H9 (cell line): ENCODE measurements at regions not wholly inside any gene's neighbourhood (a gene's known extent, or its start where the extent isn't known, plus 50 kb on each side); places are given as distances from the start of the nearest gene placed in this dataset.

Source experiments
- DNase-seq: peaks from one replicate; pipeline ENCODE4 v3.0.0-alpha.2; 2017
- H2AFZ ChIP-seq: one replicate; pipeline ENCODE4 v1.6.1; 2013; ENCODE audit warnings: mild to moderate bottlenecking, low read length, control low read depth, moderate library complexity
- H2AK5ac ChIP-seq: 2 replicates; pipeline ENCODE4 v1.6.1; 2013; ENCODE audit warnings: low read length, control low read depth, mixed read lengths; ENCODE audit not compliant: insufficient read length
- H2BK120ac ChIP-seq: one replicate; pipeline ENCODE4 v1.6.1; 2013; ENCODE audit warnings: low read depth, mild to moderate bottlenecking, low read length, control low read depth, inconsistent platforms; ENCODE audit not compliant: poor library complexity, severe bottlenecking
- H2BK12ac ChIP-seq: 2 replicates; pipeline ENCODE4 v1.6.1; 2013; ENCODE audit warnings: low read length, control low read depth, mixed read lengths, low read depth; ENCODE audit not compliant: insufficient read length
- H2BK15ac ChIP-seq: 2 replicates; pipeline ENCODE4 v1.6.1; 2013; ENCODE audit warnings: low read depth, low read length, control low read depth
- H2BK20ac ChIP-seq: one replicate; pipeline ENCODE4 v1.6.1; 2013; ENCODE audit warnings: low read depth, mild to moderate bottlenecking, low read length, control low read depth, inconsistent platforms; ENCODE audit not compliant: poor library complexity, severe bottlenecking
- H2BK5ac ChIP-seq: 2 replicates; pipeline ENCODE4 v1.6.1; 2013; ENCODE audit warnings: low read length, control low read depth, mixed read lengths; ENCODE audit not compliant: insufficient read length
- H3K14ac ChIP-seq: 2 replicates; pipeline ENCODE4 v1.6.1; 2013; ENCODE audit warnings: low read length, control low read depth; ENCODE audit not compliant: insufficient read depth
- H3K18ac ChIP-seq: 2 replicates; pipeline ENCODE4 v1.6.1; 2013; ENCODE audit warnings: low read depth, mild to moderate bottlenecking, mixed read lengths, low read length, control low read depth; ENCODE audit not compliant: insufficient read length
- H3K23ac ChIP-seq: 2 replicates; pipeline ENCODE4 v1.6.1; 2013; ENCODE audit warnings: low read length, control low read depth, mixed read lengths, low read depth; ENCODE audit not compliant: insufficient read length
- H3K23me2 ChIP-seq: 2 replicates; pipeline ENCODE4 v1.6.1; 2013; ENCODE audit warnings: low read depth, mild to moderate bottlenecking, mixed read lengths, low read length, control low read depth; ENCODE audit not compliant: insufficient read length, poor library complexity, severe bottlenecking
- H3K27ac ChIP-seq: 2 replicates; pipeline ENCODE4 v1.5.1; 2013; ENCODE audit warnings: low read length, control low read depth, mixed read lengths, low read depth; ENCODE audit not compliant: insufficient read length
- H3K27me3 ChIP-seq: 2 replicates; pipeline ENCODE4 v1.6.1; 2013; ENCODE audit warnings: low read length, control low read depth, inconsistent platforms; ENCODE audit not compliant: insufficient read depth
- H3K4ac ChIP-seq: 2 replicates; pipeline ENCODE4 v1.6.1; 2013; ENCODE audit warnings: low read depth, mild to moderate bottlenecking, control low read depth, inconsistent platforms, low read length, moderate library complexity
- H3K4me1 ChIP-seq: 2 replicates; pipeline ENCODE4 v1.6.1; 2013; ENCODE audit warnings: low read length, control low read depth, inconsistent platforms; ENCODE audit not compliant: insufficient read depth
- H3K4me2 ChIP-seq: 2 replicates; pipeline ENCODE4 v1.6.1; 2013; ENCODE audit warnings: low read length, control low read depth, mixed read lengths; ENCODE audit not compliant: insufficient read length, insufficient read depth
- H3K56ac ChIP-seq: 2 replicates; pipeline ENCODE4 v1.6.1; 2013; ENCODE audit warnings: low read depth, mild to moderate bottlenecking, mixed read lengths, low read length, control low read depth; ENCODE audit not compliant: insufficient read length
- H3K79me1 ChIP-seq: 2 replicates; pipeline ENCODE4 v1.6.1; 2013; ENCODE audit warnings: low read depth, mild to moderate bottlenecking, moderate library complexity, low read length, control low read depth, inconsistent platforms; ENCODE audit not compliant: insufficient read depth, poor library complexity, severe bottlenecking
- H3K79me2 ChIP-seq: 2 replicates; pipeline ENCODE4 v1.6.1; 2013; ENCODE audit warnings: low read length, control low read depth, inconsistent platforms; ENCODE audit not compliant: insufficient read depth
- H3K9ac ChIP-seq: 2 replicates; pipeline ENCODE4 v1.6.1; 2013; ENCODE audit warnings: low read length, control low read depth, mixed read lengths; ENCODE audit not compliant: insufficient read length; ENCODE audit errors: extremely low read depth
- H3K9me3 ChIP-seq: one replicate; pipeline ENCODE4 v1.6.1; 2013; ENCODE audit warnings: low read depth, low read length, inconsistent platforms; ENCODE audit not compliant: control insufficient read depth
- H3T11ph ChIP-seq: one replicate; pipeline ENCODE4 v1.6.1; 2013; ENCODE audit warnings: mild to moderate bottlenecking, low read length, control low read depth, inconsistent platforms
- H4K20me1 ChIP-seq: one replicate; pipeline ENCODE4 v1.6.1; 2013; ENCODE audit not compliant: control insufficient read depth, insufficient read length, insufficient read depth
- H4K5ac ChIP-seq: 2 replicates; pipeline ENCODE4 v1.6.1; 2013; ENCODE audit warnings: low read depth, mild to moderate bottlenecking, mixed read lengths, low read length, control low read depth; ENCODE audit not compliant: insufficient read length
- H4K8ac ChIP-seq: replicated peaks from 2 replicates; pipeline ENCODE4 v1.6.1; 2013; ENCODE audit warnings: low read length, control low read depth, mixed read lengths, low read depth; ENCODE audit not compliant: insufficient read length
- H4K91ac ChIP-seq: 2 replicates; pipeline ENCODE4 v1.6.1; 2013; ENCODE audit warnings: low read depth, mild to moderate bottlenecking, moderate library complexity, mixed read lengths, low read length, control low read depth; ENCODE audit not compliant: insufficient read length
- H3K27ac Mint-ChIP-seq, 3 experiments: 2 replicates in 2 of 3; 3 replicates in 1 of 3; pipeline ENCODE4 v1.8.0; 2020 to 2021; ENCODE audit warnings: mixed read lengths in 3 of 3, mild to moderate bottlenecking in 1 of 3, moderate library complexity in 1 of 3
- H3K27me3 Mint-ChIP-seq: 2 replicates; pipeline ENCODE4 v1.8.0; 2021; ENCODE audit warnings: low read depth, mild to moderate bottlenecking, moderate library complexity, mixed read lengths
- H3K36me3 Mint-ChIP-seq, 3 experiments: 2 replicates in 2 of 3; 3 replicates in 1 of 3; pipeline ENCODE4 v1.8.0; 2020 to 2021; ENCODE audit warnings: low read depth in 3 of 3, mixed read lengths in 3 of 3; ENCODE audit not compliant: insufficient read depth in 1 of 3
- H3K4me1 Mint-ChIP-seq, 2 experiments: 2 replicates each; pipeline ENCODE4 v1.8.0; 2020; ENCODE audit warnings: mixed read lengths in 2 of 2
- H3K4me3 Mint-ChIP-seq, 2 experiments: 2 replicates in 1 of 2; 3 replicates in 1 of 2; pipeline ENCODE4 v1.8.0; 2020 to 2021; ENCODE audit warnings: mild to moderate bottlenecking in 2 of 2, mixed read lengths in 2 of 2, moderate library complexity in 1 of 2
- H3K9me3 Mint-ChIP-seq, 2 experiments: 2 replicates in 1 of 2; 3 replicates in 1 of 2; pipeline ENCODE4 v1.8.0; 2020; ENCODE audit warnings: mild to moderate bottlenecking in 2 of 2, mixed read lengths in 2 of 2, moderate library complexity in 1 of 2
- CTCF ChIP-seq: fragments of 200-600 bp; sonication (generic); conservative IDR thresholded peaks from 3 replicates; pipeline ENCODE4 v1.8.0; 2021; ENCODE audit warnings: antibody characterized with exemption, mild to moderate bottlenecking
- WGBS: extraction: QIAGEN DNeasy Blood & Tissue Kit; methylation state at CpG from one replicate; pipeline ENCODE4 v1.1.7; 2013; ENCODE audit warnings: missing lambda C conversion rate, low lambda C conversion rate, mixed read lengths; ENCODE audit not compliant: insufficient read length; ENCODE audit errors: extremely low coverage; 5-methylcytosine and 5-hydroxymethylcytosine counted together

- H3K23me2 ChIP-seq: no peaks in the 10 kb centered on the region
- H3K14ac ChIP-seq: no peak overlapping the region
- H2BK5ac ChIP-seq: no peak overlapping the region
- no peak overlapping the region for H2BK120ac ChIP-seq
- H2BK12ac ChIP-seq: no peak overlapping the region
- no peak overlapping the region for H3K23ac ChIP-seq
- H2AFZ ChIP-seq: no peak overlapping the region
- no peak overlapping the region for H2BK15ac ChIP-seq
- no peak overlapping the region for H4K5ac ChIP-seq
- Mint-ChIP-seq H3K36me3 (no peaks in the 10 kb centered on the region; a peak in 1 of 7 replicates), H3K4me1 (peaks cover 0 to 5% of the 10 kb centered on the region in 2 experiments; a peak in 1 of 4 replicates), H3K9me3 (no peaks in the 10 kb centered on the region), H3K27me3 (no peaks in the 10 kb centered on the region), H3K27ac (peak overlapping the region in 1 of 3 experiments; percentile 51; a peak in 1 of 7 replicates), H3K4me3 (no peak overlapping the region)
- no peak overlapping the region for H3T11ph ChIP-seq
- WGBS: no CpG with 5 or more reads among the region's 6 CpGs
- no peaks in the 10 kb centered on the region for H3K27me3 ChIP-seq
- no peak overlapping the region for H4K91ac ChIP-seq
- H3K4me2 ChIP-seq: no peak overlapping the region
- TF ChIP-seq CTCF: no peak
- H2AK5ac ChIP-seq: no peak overlapping the region
- H3K4me1 ChIP-seq: no peaks in the 10 kb centered on the region
- no peak overlapping the region for H3K27ac ChIP-seq
- no peaks in the 10 kb centered on the region for H3K79me2 ChIP-seq
- no peak overlapping the region for H4K8ac ChIP-seq
- no peaks in the 10 kb centered on the region for H4K20me1 ChIP-seq
- H2BK20ac ChIP-seq: no peak overlapping the region
- no peak for DNase-seq
- H3K9ac ChIP-seq: no peak overlapping the region
- no peaks in the 10 kb centered on the region for H3K9me3 ChIP-seq
- H3K79me1 ChIP-seq: no peaks in the 10 kb centered on the region
- H3K56ac ChIP-seq: no peak overlapping the region
- H3K18ac ChIP-seq: no peak overlapping the region
- no peak overlapping the region for H3K4ac ChIP-seq
Measured at GRCh38 chr6:4581468-4582385, 194.5 kb upstream of the CDYL start.
